K562 (cell line): ENCODE measurements at regions not wholly inside any gene's neighbourhood (a gene's known extent, or its start where the extent isn't known, plus 50 kb on each side); places are given as distances from the start of the nearest gene placed in this dataset.

Experiments
- ATAC-seq: fragments of 200-7000 bp; cut with Tn5 transposase; 3 replicates; pipeline ENCODE4 v1.9.1; 2020; ENCODE audit warnings: moderate library complexity
- BruUV-seq: library from RNA; stranded (reverse); fragments of 400-500 nt; replicated peaks from 2 replicates; lab custom pipeline; 2021; lab: Mats Ljungman, UMichigan
- CTCF ChIA-PET: fragments of 300-600 bp; formaldehyde crosslinking; extraction: SDS; loops from one replicate; lab custom pipeline; 2021; ENCODE audit warnings: low intra/inter-chr PET ratio; lab: Yijun Ruan, JAX
- POLR2A ChIA-PET: fragments of 300-600, 350-650 bp; sonication (Branson Sonifier 250); formaldehyde crosslinking; extraction: SDS; loops from one replicate; lab custom pipeline; 2021; ENCODE audit warnings: antibody characterized with exemption, inconsistent platforms; lab: Yijun Ruan, JAX
- DNase-seq, 4 experiments: peaks; one replicate each; pipeline versions ENCODE4 v3.0.0 to v3.0.0-alpha.2; 2011 to 2018; ENCODE audit warnings: low spot score in 3 of 4, mixed read lengths in 3 of 4; ENCODE audit errors: extremely low read depth in 1 of 4
- FAIRE-seq: peaks from 2 replicates; lab custom pipeline; 2011; peaks lifted over from hg19 to GRCh38; lab: Jason Lieb, UNC
- H2AFZ ChIP-seq: 2 replicates; pipeline ENCODE4 v1.6.0; 2011; ENCODE audit warnings: low read depth, low read length, control low read depth, inconsistent platforms
- H3K27ac ChIP-seq: fragments of 200-600 bp; 3 replicates; pipeline ENCODE4 v1.8.0; 2011; ENCODE audit warnings: low read depth, mild to moderate bottlenecking, control low read depth, inconsistent platforms, low read length, moderate library complexity, mixed read lengths; ENCODE audit errors: extremely low read depth
- H3K27me3 ChIP-seq, 2 experiments: fragments of 300-600 bp in 1 of 2; 2 replicates in 1 of 2; 3 replicates in 1 of 2; pipeline versions ENCODE4 v1.6.0 to v1.8.0; 2011; ENCODE audit warnings: inconsistent platforms in 2 of 2, low read length in 2 of 2, mild to moderate bottlenecking in 1 of 2, mixed read lengths in 1 of 2, moderate library complexity in 1 of 2; ENCODE audit not compliant: control insufficient read depth in 2 of 2, insufficient read depth in 2 of 2
- H3K36me3 ChIP-seq: fragments of 300-600 bp; 3 replicates; pipeline ENCODE4 v1.8.0; 2011; ENCODE audit warnings: mild to moderate bottlenecking, low read length, inconsistent platforms; ENCODE audit not compliant: control insufficient read depth, insufficient read depth
- H3K4me1 ChIP-seq, 2 experiments: fragments of 200-600 bp in 1 of 2; replicated peaks in 1 of 2; 2 replicates in 1 of 2; 3 replicates in 1 of 2; pipeline versions ENCODE4 v1.5.1 to v1.8.0; 2011; ENCODE audit warnings: inconsistent platforms in 2 of 2, low read length in 2 of 2, mild to moderate bottlenecking in 1 of 2, mixed read lengths in 1 of 2, moderate library complexity in 1 of 2; ENCODE audit not compliant: control insufficient read depth in 2 of 2, insufficient read depth in 2 of 2
- H3K4me2 ChIP-seq: 2 replicates; pipeline ENCODE4 v1.6.1; 2011; ENCODE audit warnings: low read length, control low read depth, inconsistent platforms, mixed read lengths; ENCODE audit not compliant: insufficient read depth
- H3K4me3 ChIP-seq: fragments of 200-600 bp; sonication (generic), shearing (Covaris generic); 2 replicates; pipeline ENCODE4 v1.5.1; 2016; ENCODE audit warnings: control low read depth, inconsistent platforms
- H3K79me2 ChIP-seq: fragments of 200-600 bp; 3 replicates; pipeline ENCODE4 v1.8.0; 2011; ENCODE audit warnings: low read length, inconsistent platforms; ENCODE audit not compliant: control insufficient read depth, insufficient read depth
- H3K9ac ChIP-seq, 2 experiments: 2 replicates each; pipeline versions ENCODE4 v1.6.0 to v1.6.1; 2011; ENCODE audit warnings: low read depth in 2 of 2, low read length in 2 of 2, control low read depth in 1 of 2, inconsistent platforms in 1 of 2, mild to moderate bottlenecking in 1 of 2, mixed read lengths in 1 of 2; ENCODE audit not compliant: insufficient read depth in 1 of 2
- H3K9me1 ChIP-seq: one replicate; pipeline ENCODE4 v1.6.0; 2011; ENCODE audit warnings: inconsistent platforms, mild to moderate bottlenecking, low read length, moderate library complexity; ENCODE audit not compliant: control insufficient read depth, insufficient read depth
- H3K9me3 ChIP-seq: replicated peaks from 2 replicates; pipeline ENCODE4 v1.5.1; 2011; ENCODE audit warnings: low read depth, low read length, inconsistent platforms; ENCODE audit not compliant: control insufficient read depth, insufficient read depth
- H4K20me1 ChIP-seq: replicated peaks from 2 replicates; pipeline ENCODE4 v1.6.1; 2011; ENCODE audit warnings: low read length, inconsistent platforms, mixed read lengths; ENCODE audit not compliant: control insufficient read depth, insufficient read depth
- ERF ChIP-seq: fragments of 450-650 bp; formaldehyde crosslinking; IDR thresholded peaks from 2 replicates; pipeline ENCODE4 v1.4.0; 2020; ENCODE audit warnings: mild to moderate bottlenecking, mixed read lengths
- HMGN3 ChIP-seq: IDR thresholded peaks from 2 replicates; pipeline ENCODE4 v1.6.1; 2011; ENCODE audit warnings: borderline replicate concordance, low read depth, mild to moderate bottlenecking, mixed read lengths, low read length; ENCODE audit not compliant: insufficient read length; ENCODE audit errors: extremely low read depth
- SMC3 ChIP-seq: conservative IDR thresholded peaks from 2 replicates; pipeline ENCODE4 v1.6.1; 2011; ENCODE audit warnings: low read depth, low read length, improper control_type of control experiment; ENCODE audit not compliant: insufficient read depth
- ZNF668 ChIP-seq: fragments of 250-450 bp; sonication (Bioruptor Pico); IDR thresholded peaks from 2 replicates; pipeline ENCODE4 v1.8.0; 2022; ENCODE audit warnings: mild to moderate bottlenecking, inconsistent platforms
- WGBS: fragments of 100-300 bp; shearing (Covaris generic); methylation state at CpG from one replicate; pipeline ENCODE4 v1.1.6; 2016; ENCODE audit warnings: low coverage, mixed read lengths; ENCODE audit not compliant: insufficient coverage; ENCODE audit errors: missing lambda C conversion rate; 5-methylcytosine and 5-hydroxymethylcytosine counted together
- in situ Hi-C: fragments of 300-500 bp; cut with MboI; formaldehyde crosslinking; loops from 4 replicates; pipeline ENCODE4 v1.15.0; 2018; ENCODE audit warnings: inconsistent platforms, mixed read lengths
- intact Hi-C: fragments of 100-400 bp; cut with micrococcal nuclease; formaldehyde crosslinking; loops from 2 replicates; pipeline ENCODE4 v1.14.2; 2022

GRCh38 chr6:167210375-167211294 is 52.9 kb upstream of the GPR31 start:
- no peak for DNase-seq
- ChIA-PET CTCF (no interaction called here), POLR2A (no interaction called here)
- H3K9me1 ChIP-seq = no peaks in the 10 kb centered on the region
- FAIRE-seq = no peak
- H3K4me1 ChIP-seq = no peaks in the 10 kb centered on the region
- peaks cover 31 to 52% of the 10 kb centered on the region in 2 experiments for H3K27me3 ChIP-seq
- no TSS peak for BruUV-seq
- no peak overlapping the region for H3K9ac ChIP-seq
- H3K9me3 ChIP-seq = no peaks in the 10 kb centered on the region
- in situ Hi-C loops = no loop called here
- H4K20me1 ChIP-seq = no peaks in the 10 kb centered on the region; the same call in 1 of the 2 replicates
- TF ChIP-seq SMC3 (no peak), HMGN3 (peak; percentile 22), ZNF668 (CRISPR knock-in tag) (no peak)
- H3K79me2 ChIP-seq = no peaks in the 10 kb centered on the region
- H3K36me3 ChIP-seq = no peaks in the 10 kb centered on the region
- no peak overlapping the region for H3K4me3 ChIP-seq
- under 1% methylated on average over 22 of the region's 23 CpGs for WGBS
- intact Hi-C loops = no loop called here
- no peak overlapping the region for H3K4me2 ChIP-seq
- H2AFZ ChIP-seq = no peak overlapping the region
- ATAC-seq = no peak
- no peak overlapping the region for H3K27ac ChIP-seq

DNA sequence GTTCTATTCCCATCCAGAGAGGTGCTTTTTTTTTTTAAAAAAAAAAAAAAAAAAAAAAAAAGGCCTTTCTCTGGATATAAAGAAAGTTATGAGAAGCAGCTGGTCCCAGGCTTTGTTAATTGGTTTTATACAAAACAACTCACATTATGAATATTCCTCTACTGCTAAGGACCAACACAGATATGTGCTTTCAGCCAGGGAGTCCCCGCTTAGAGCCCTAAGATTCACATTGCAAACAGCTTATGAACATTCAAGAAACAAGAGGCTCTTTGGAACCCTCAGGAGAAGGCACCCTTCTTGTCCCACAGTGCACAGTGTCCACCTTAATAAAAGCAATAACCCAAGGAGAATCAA is 53.5 kb upstream of the GPR31 start:
- Histone ChIP-seq H3K79me2 (no peaks in the 10 kb centered on the region), H3K9me3 (no peaks in the 10 kb centered on the region), H3K36me3 (no peaks in the 10 kb centered on the region), H3K4me3 (no peak overlapping the region)
- FAIRE-seq = no peak
- in situ Hi-C loops (no loop called here), intact Hi-C loops (no loop called here)
- CTCF ChIA-PET = no interaction called here
- no peak for TF ChIP-seq ERF (CRISPR knock-in tag)
- TF ChIP-seq, all 486 proteins: peak for 0
- Histone ChIP-seq H2AFZ (no peak overlapping the region), H3K27me3 (peaks cover 31 to 50% of the 10 kb centered on the region in 2 experiments), H4K20me1 (no peaks in the 10 kb centered on the region; the same call in 1 of the 2 replicates), H3K9ac (no peak overlapping the region), H3K4me1 (no peaks in the 10 kb centered on the region), H3K27ac (no peak overlapping the region), H3K9me1 (no peaks in the 10 kb centered on the region), H3K4me2 (no peak overlapping the region)
- ATAC-seq (no peak), DNase-seq (no peak)
- POLR2A ChIA-PET = no interaction called here
- BruUV-seq = no TSS peak
- WGBS = 5% methylated on average over 1 of the region's 1 CpG
